HEK293 (cell line): ENCODE measurements at regions not wholly inside any gene's neighbourhood (a gene's known extent, or its start where the extent isn't known, plus 50 kb on each side); places are given as distances from the start of the nearest gene placed in this dataset.

ENCODE experiments used
- CTCF ChIA-PET: fragments of 350-600 bp; formaldehyde crosslinking; extraction: SDS; loops from one replicate; lab custom pipeline; 2021; ENCODE audit warnings: antibody characterized with exemption; lab: Yijun Ruan, JAX
- POLR2A ChIA-PET: fragments of 300-600 bp; formaldehyde crosslinking; extraction: SDS; loops from one replicate; lab custom pipeline; 2020; ENCODE audit warnings: antibody characterized with exemption, inconsistent platforms; lab: Yijun Ruan, JAX
- H3K27ac ChIP-seq: fragments of 200-500 bp; sonication (Bioruptor generic); 2 replicates; pipeline ENCODE4 v1.5.1; 2014; ENCODE audit warnings: low read depth, low read length, control low read depth, inconsistent platforms; ENCODE audit errors: extremely low read depth
- H3K36me3 ChIP-seq, 2 experiments: fragments of 200-500 bp in 1 of 2; sonication (Bioruptor generic) in 1 of 2; 1 replicate in 1 of 2; 2 replicates in 1 of 2; pipeline ENCODE4 v1.5.1; 2014 to 2017; ENCODE audit warnings: inconsistent platforms in 2 of 2, low read length in 2 of 2; ENCODE audit not compliant: control insufficient read depth in 2 of 2, insufficient read depth in 1 of 2
- H3K4me1 ChIP-seq: fragments of 200-500 bp; sonication (Bioruptor generic); 2 replicates; pipeline ENCODE4 v1.5.1; 2014; ENCODE audit warnings: mild to moderate bottlenecking, low read length, inconsistent platforms; ENCODE audit not compliant: control insufficient read depth, insufficient read depth
- H3K4me3 ChIP-seq: 2 replicates; pipeline ENCODE4 v1.5.1; 2011; ENCODE audit warnings: low read depth, mild to moderate bottlenecking, control low read depth, low read length, moderate library complexity
- H3K9me3 ChIP-seq: fragments of 200-500 bp; sonication (Bioruptor generic); 2 replicates; pipeline ENCODE4 v1.5.1; 2014; ENCODE audit warnings: low read depth, low read length, inconsistent platforms; ENCODE audit not compliant: control insufficient read depth, insufficient read depth
- EGR2 ChIP-seq: fragments of 450-650 bp; formaldehyde crosslinking; IDR thresholded peaks from 2 replicates; pipeline ENCODE4 v1.5.1; 2016; ENCODE audit warnings: low read depth, missing biosample characterization, missing genetic modification characterization
- MYNN ChIP-seq: fragments of 450-650 bp; formaldehyde crosslinking; IDR thresholded peaks from 2 replicates; pipeline ENCODE4 v1.5.1; 2016; ENCODE audit warnings: missing biosample characterization, missing genetic modification characterization, borderline replicate concordance
- RBAK ChIP-seq: fragments of 450-650 bp; formaldehyde crosslinking; IDR thresholded peaks from 2 replicates; pipeline ENCODE4 v1.5.1; 2016; ENCODE audit warnings: missing biosample characterization, missing genetic modification characterization
- TRIM28 ChIP-seq: IDR thresholded peaks from 2 replicates; pipeline ENCODE4 v1.6.1; 2011; ENCODE audit warnings: low read length, control low read depth, borderline replicate concordance
- ZEB2 ChIP-seq: fragments of 450-650 bp; formaldehyde crosslinking; IDR thresholded peaks from 2 replicates; pipeline ENCODE4 v1.5.1; 2016; ENCODE audit warnings: missing biosample characterization, missing genetic modification characterization
- ZNF10 ChIP-seq: fragments of 450-650 bp; formaldehyde crosslinking; IDR thresholded peaks from 2 replicates; pipeline ENCODE4 v1.5.1; 2017; ENCODE audit warnings: missing biosample characterization, missing genetic modification characterization
- ZNF292 ChIP-seq: fragments of 450-650 bp; formaldehyde crosslinking; IDR thresholded peaks from 2 replicates; pipeline ENCODE4 v1.5.1; 2016; ENCODE audit warnings: low read depth, missing biosample characterization, missing genetic modification characterization, borderline replicate concordance
- ZNF391 ChIP-seq: fragments of 450-650 bp; formaldehyde crosslinking; IDR thresholded peaks from 2 replicates; pipeline ENCODE4 v1.5.1; 2016; ENCODE audit warnings: low read depth, missing biosample characterization, missing genetic modification characterization, borderline replicate concordance
- ZNF394 ChIP-seq: fragments of 450-650 bp; formaldehyde crosslinking; IDR thresholded peaks from 2 replicates; pipeline ENCODE4 v1.5.1; 2016; ENCODE audit warnings: missing biosample characterization, missing genetic modification characterization, mild to moderate bottlenecking, moderate library complexity, borderline replicate concordance
- ZNF426 ChIP-seq: fragments of 450-650 bp; formaldehyde crosslinking; IDR thresholded peaks from 2 replicates; pipeline ENCODE4 v1.5.1; 2017; ENCODE audit warnings: missing biosample characterization, missing genetic modification characterization, mild to moderate bottlenecking, inconsistent platforms, moderate library complexity
- ZNF707 ChIP-seq: fragments of 450-650 bp; formaldehyde crosslinking; IDR thresholded peaks from 2 replicates; pipeline ENCODE4 v1.5.1; 2016; ENCODE audit warnings: missing biosample characterization, missing genetic modification characterization
- ZNF768 ChIP-seq: fragments of 450-650 bp; formaldehyde crosslinking; IDR thresholded peaks from 2 replicates; pipeline ENCODE4 v1.5.1; 2018; ENCODE audit warnings: missing biosample characterization, mild to moderate bottlenecking, missing genetic modification characterization
- ZXDB ChIP-seq: fragments of 450-650 bp; formaldehyde crosslinking; IDR thresholded peaks from 2 replicates; pipeline ENCODE4 v1.5.1; 2016; ENCODE audit warnings: missing biosample characterization, missing genetic modification characterization
- TF ChIP-seq, protein P1 (sequence below): fragments of 450-650 bp; formaldehyde crosslinking; IDR thresholded peaks from 2 replicates; pipeline ENCODE4 v1.5.1; 2017; ENCODE audit warnings: missing biosample characterization, missing genetic modification characterization
- TF ChIP-seq, protein P2 (sequence below): fragments of 450-650 bp; formaldehyde crosslinking; IDR thresholded peaks from 2 replicates; pipeline ENCODE4 v1.5.1; 2016; ENCODE audit warnings: missing biosample characterization, missing genetic modification characterization
- TF ChIP-seq, protein P3 (sequence below): fragments of 450-650 bp; formaldehyde crosslinking; IDR thresholded peaks from 2 replicates; pipeline ENCODE4 v1.5.1; 2016; ENCODE audit warnings: missing biosample characterization, missing genetic modification characterization
- TF ChIP-seq, protein P4 (sequence below): fragments of 450-650 bp; formaldehyde crosslinking; IDR thresholded peaks from 2 replicates; pipeline ENCODE4 v1.5.1; 2016; ENCODE audit warnings: missing biosample characterization, missing genetic modification characterization
- TF ChIP-seq, protein P5 (sequence below): IDR thresholded peaks from 2 replicates; pipeline ENCODE4 v1.6.1; 2011; ENCODE audit warnings: mild to moderate bottlenecking, low read depth, low read length, borderline replicate concordance
- TF ChIP-seq, protein P6 (sequence below): fragments of 450-650 bp; IDR thresholded peaks from 2 replicates; pipeline ENCODE4 v1.5.1; 2018; ENCODE audit warnings: missing biosample characterization, missing genetic modification characterization

DNA sequence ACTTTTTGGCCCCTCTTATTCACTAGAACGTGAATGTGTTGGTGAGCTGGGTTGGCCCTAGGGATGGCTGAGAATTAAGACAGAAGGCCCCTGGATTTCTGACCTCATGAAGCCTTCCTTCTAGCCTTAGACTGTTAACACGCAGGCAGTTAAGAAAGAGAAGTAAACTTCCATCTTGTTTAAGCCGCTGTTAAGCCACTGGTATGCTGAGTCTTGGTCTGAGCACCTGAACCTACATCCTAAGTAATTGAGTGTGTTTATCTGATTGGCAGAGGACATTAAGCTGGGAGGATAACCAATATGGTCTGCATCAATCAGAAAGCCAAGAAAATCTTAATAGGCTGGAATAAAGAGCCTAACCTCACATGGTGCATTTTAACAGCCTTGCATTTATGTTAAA is 535.0 kb upstream of the ARID1B start:
- Histone ChIP-seq H3K4me3 (no peak overlapping the region), H3K4me1 (no peaks in the 10 kb centered on the region), H3K9me3 (no peaks in the 10 kb centered on the region), H3K27ac (no peak overlapping the region), H3K36me3 (no peaks in the 10 kb centered on the region)
- TF ChIP-seq ZNF292 (tag by site-specific recombination) (no peak), ZNF391 (no peak), ZNF768 (no peak)
- TF ChIP-seq, protein P1, sequence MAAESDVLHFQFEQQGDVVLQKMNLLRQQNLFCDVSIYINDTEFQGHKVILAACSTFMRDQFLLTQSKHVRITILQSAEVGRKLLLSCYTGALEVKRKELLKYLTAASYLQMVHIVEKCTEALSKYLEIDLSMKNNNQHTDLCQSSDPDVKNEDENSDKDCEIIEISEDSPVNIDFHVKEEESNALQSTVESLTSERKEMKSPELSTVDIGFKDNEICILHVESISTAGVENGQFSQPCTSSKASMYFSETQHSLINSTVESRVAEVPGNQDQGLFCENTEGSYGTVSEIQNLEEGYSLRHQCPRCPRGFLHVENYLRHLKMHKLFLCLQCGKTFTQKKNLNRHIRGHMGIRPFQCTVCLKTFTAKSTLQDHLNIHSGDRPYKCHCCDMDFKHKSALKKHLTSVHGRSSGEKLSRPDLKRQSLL (tag by site-specific recombination) = no peak
- TF ChIP-seq, protein P2, sequence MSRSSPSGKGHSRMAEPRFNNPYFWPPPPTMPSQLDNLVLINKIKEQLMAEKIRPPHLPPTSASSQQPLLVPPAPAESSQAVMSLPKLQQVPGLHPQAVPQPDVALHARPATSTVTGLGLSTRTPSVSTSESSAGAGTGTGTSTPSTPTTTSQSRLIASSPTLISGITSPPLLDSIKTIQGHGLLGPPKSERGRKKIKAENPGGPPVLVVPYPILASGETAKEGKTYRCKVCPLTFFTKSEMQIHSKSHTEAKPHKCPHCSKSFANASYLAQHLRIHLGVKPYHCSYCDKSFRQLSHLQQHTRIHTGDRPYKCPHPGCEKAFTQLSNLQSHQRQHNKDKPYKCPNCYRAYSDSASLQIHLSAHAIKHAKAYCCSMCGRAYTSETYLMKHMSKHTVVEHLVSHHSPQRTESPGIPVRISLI (tag by site-specific recombination) = no peak
- TF ChIP-seq, protein P3, sequence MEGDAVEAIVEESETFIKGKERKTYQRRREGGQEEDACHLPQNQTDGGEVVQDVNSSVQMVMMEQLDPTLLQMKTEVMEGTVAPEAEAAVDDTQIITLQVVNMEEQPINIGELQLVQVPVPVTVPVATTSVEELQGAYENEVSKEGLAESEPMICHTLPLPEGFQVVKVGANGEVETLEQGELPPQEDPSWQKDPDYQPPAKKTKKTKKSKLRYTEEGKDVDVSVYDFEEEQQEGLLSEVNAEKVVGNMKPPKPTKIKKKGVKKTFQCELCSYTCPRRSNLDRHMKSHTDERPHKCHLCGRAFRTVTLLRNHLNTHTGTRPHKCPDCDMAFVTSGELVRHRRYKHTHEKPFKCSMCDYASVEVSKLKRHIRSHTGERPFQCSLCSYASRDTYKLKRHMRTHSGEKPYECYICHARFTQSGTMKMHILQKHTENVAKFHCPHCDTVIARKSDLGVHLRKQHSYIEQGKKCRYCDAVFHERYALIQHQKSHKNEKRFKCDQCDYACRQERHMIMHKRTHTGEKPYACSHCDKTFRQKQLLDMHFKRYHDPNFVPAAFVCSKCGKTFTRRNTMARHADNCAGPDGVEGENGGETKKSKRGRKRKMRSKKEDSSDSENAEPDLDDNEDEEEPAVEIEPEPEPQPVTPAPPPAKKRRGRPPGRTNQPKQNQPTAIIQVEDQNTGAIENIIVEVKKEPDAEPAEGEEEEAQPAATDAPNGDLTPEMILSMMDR (tag by site-specific recombination) = no peak
- ChIA-PET CTCF (interaction anchor here (0.6 kb wide), 1 partner anchor 611 kb away, joined by 4 read pairs; no protein-coding TSS in a partner anchor), POLR2A (no interaction called here)

DNA sequence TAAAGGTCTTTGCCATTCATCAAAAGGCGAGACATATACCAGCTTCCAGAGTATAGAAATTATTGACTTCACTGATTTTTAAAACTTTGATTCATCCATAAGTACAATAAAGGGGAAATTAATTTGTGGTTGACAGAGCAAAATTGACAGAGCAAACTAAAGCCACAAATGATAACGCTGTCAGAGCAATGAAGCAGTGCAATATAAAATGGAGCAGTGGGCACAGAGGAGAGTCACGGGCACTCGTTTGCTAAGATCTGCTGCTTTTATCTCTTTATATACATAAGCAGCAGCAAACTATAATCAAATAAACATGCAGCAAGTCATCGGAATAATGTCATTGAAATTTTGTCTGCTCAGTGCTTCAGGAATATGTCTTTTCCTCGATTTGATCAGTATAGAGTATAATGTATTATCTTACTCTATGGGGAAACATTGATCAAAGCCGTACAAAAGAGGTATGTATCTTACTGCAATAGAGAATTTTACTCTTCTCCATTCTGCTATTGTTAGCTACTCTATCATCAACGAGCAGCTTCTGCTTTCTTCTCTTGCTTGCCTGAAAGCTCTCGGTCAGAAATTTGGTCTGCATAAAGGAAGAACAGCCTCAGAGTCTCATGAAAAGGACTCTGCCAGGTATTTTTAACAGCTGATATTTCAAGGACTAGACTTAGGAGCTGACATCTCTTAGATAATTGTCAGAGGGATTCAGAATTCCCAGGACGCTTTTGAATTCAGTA is 546.0 kb upstream of the ARID1B start:
- H3K9me3 ChIP-seq = no peaks in the 10 kb centered on the region
- POLR2A ChIA-PET = no interaction called here

More for the DNA sequence above, 546.0 kb upstream of the ARID1B start:
- Histone ChIP-seq H3K27ac (no peak overlapping the region), H3K4me3 (no peak overlapping the region), H3K4me1 (no peaks in the 10 kb centered on the region), H3K36me3 (no peaks in the 10 kb centered on the region)
- CTCF ChIA-PET = no interaction called here
- TF ChIP-seq, protein P4, sequence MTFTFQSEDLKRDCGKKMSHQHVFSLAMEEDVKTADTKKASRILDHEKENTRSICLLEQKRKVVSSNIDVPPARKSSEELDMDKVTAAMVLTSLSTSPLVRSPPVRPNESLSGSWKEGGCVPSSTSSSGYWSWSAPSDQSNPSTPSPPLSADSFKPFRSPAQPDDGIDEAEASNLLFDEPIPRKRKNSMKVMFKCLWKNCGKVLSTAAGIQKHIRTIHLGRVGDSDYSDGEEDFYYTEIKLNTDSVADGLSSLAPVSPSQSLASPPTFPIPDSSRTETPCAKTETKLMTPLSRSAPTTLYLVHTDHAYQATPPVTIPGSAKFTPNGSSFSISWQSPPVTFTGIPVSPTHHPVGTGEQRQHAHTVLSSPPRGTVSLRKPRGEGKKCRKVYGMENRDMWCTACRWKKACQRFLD (tag by site-specific recombination) = no peak
- TF ChIP-seq ZNF394 (tag by site-specific recombination) = no peak
- TF ChIP-seq ZNF10 (tag by site-specific recombination) = no peak
- no peak for TF ChIP-seq ZNF768
- no peak for TF ChIP-seq ZXDB (tag by site-specific recombination)
- TF ChIP-seq EGR2 (tag by site-specific recombination) = no peak
- TF ChIP-seq ZNF426 (tag by site-specific recombination) = no peak
- no peak for TF ChIP-seq RBAK
- TF ChIP-seq, protein P5, sequence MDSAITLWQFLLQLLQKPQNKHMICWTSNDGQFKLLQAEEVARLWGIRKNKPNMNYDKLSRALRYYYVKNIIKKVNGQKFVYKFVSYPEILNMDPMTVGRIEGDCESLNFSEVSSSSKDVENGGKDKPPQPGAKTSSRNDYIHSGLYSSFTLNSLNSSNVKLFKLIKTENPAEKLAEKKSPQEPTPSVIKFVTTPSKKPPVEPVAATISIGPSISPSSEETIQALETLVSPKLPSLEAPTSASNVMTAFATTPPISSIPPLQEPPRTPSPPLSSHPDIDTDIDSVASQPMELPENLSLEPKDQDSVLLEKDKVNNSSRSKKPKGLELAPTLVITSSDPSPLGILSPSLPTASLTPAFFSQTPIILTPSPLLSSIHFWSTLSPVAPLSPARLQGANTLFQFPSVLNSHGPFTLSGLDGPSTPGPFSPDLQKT = no peak
- no peak for TF ChIP-seq ZEB2 (tag by site-specific recombination)
- no peak for TF ChIP-seq ZNF707
- no peak for TF ChIP-seq MYNN (tag by site-specific recombination)
- no peak for TF ChIP-seq TRIM28
- TF ChIP-seq, protein P6, sequence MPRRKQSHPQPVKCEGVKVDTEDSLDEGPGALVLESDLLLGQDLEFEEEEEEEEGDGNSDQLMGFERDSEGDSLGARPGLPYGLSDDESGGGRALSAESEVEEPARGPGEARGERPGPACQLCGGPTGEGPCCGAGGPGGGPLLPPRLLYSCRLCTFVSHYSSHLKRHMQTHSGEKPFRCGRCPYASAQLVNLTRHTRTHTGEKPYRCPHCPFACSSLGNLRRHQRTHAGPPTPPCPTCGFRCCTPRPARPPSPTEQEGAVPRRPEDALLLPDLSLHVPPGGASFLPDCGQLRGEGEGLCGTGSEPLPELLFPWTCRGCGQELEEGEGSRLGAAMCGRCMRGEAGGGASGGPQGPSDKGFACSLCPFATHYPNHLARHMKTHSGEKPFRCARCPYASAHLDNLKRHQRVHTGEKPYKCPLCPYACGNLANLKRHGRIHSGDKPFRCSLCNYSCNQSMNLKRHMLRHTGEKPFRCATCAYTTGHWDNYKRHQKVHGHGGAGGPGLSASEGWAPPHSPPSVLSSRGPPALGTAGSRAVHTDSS (tag by site-specific recombination) = no peak
